Endodermal cell (in vitro differentiated cells): ENCODE measurements at regions not wholly inside any gene's neighbourhood (a gene's known extent, or its start where the extent isn't known, plus 50 kb on each side); places are given as distances from the start of the nearest gene placed in this dataset.
A peak's percentile ranks its signal among the peaks of the same experiment; 100 is the strongest.

Source experiments
- DNase-seq: peaks from one replicate; pipeline ENCODE4 v3.0.0-alpha.2; 2017
- H3K27ac ChIP-seq: 2 replicates; pipeline ENCODE4 v1.5.1; 2013; ENCODE audit warnings: mild to moderate bottlenecking, low read depth, low read length, moderate library complexity
- H3K27me3 ChIP-seq: 2 replicates; pipeline ENCODE4 v1.6.1; 2013; ENCODE audit warnings: mild to moderate bottlenecking, low read length, moderate library complexity; ENCODE audit not compliant: insufficient read depth, control insufficient read depth, poor library complexity, severe bottlenecking
- H3K36me3 ChIP-seq: 2 replicates; pipeline ENCODE4 v1.7.0; 2013; ENCODE audit warnings: mild to moderate bottlenecking, low read length, moderate library complexity; ENCODE audit not compliant: control insufficient read depth, insufficient read depth
- H3K4me1 ChIP-seq: one replicate; pipeline ENCODE4 v1.7.0; 2013; ENCODE audit warnings: low read length; ENCODE audit not compliant: control insufficient read depth, insufficient read depth
- H3K4me3 ChIP-seq: 2 replicates; pipeline ENCODE4 v1.5.1; 2013; ENCODE audit warnings: mild to moderate bottlenecking, low read length, moderate library complexity
- H3K9ac ChIP-seq: 2 replicates; pipeline ENCODE4 v1.6.1; 2013; ENCODE audit warnings: mild to moderate bottlenecking, low read length, moderate library complexity; ENCODE audit not compliant: poor library complexity, severe bottlenecking; ENCODE audit errors: extremely low read depth
- H3K9me3 ChIP-seq: 2 replicates; pipeline ENCODE4 v1.6.1; 2013; ENCODE audit warnings: mild to moderate bottlenecking, low read length, moderate library complexity; ENCODE audit not compliant: control insufficient read depth
- H3K27ac Mint-ChIP-seq: 2 replicates; pipeline ENCODE4 v1.8.0; 2020; ENCODE audit warnings: mixed read lengths
- H3K27me3 Mint-ChIP-seq: 2 replicates; pipeline ENCODE4 v1.8.0; 2021; ENCODE audit warnings: mild to moderate bottlenecking, mixed read lengths; ENCODE audit not compliant: insufficient read depth
- H3K36me3 Mint-ChIP-seq: 2 replicates; pipeline ENCODE4 v1.8.0; 2020; ENCODE audit warnings: low read depth, mixed read lengths
- H3K4me1 Mint-ChIP-seq: 2 replicates; pipeline ENCODE4 v1.8.0; 2020; ENCODE audit warnings: mixed read lengths
- H3K4me3 Mint-ChIP-seq: 2 replicates; pipeline ENCODE4 v1.8.0; 2020; ENCODE audit warnings: mild to moderate bottlenecking, moderate library complexity, mixed read lengths
- H3K9me3 Mint-ChIP-seq: 2 replicates; pipeline ENCODE4 v1.8.0; 2020; ENCODE audit warnings: mild to moderate bottlenecking, mixed read lengths
- WGBS, 2 experiments: methylation state at CpG; one replicate each; pipeline versions ENCODE4 v1.1.5 to v1.1.7; 2013; ENCODE audit warnings: missing lambda C conversion rate in 2 of 2, mixed read lengths in 1 of 2; ENCODE audit not compliant: insufficient coverage in 1 of 2, insufficient read length in 1 of 2; 5-methylcytosine and 5-hydroxymethylcytosine counted together
- TF ChIP-seq, protein P1 (sequence below): fragments of 200-600 bp; sonication (generic); conservative IDR thresholded peaks from 2 replicates; pipeline ENCODE4 v1.5.0; 2021; ENCODE audit warnings: antibody characterized with exemption, mild to moderate bottlenecking

GRCh38 chr7:21373031-21373430, 54.9 kb upstream of the SP4 start:
- Mint-ChIP-seq H3K27ac (no peak overlapping the region), H3K4me1 (peaks cover 9% of the 10 kb centered on the region), H3K9me3 (peaks cover 25% of the 10 kb centered on the region), H3K36me3 (peaks cover 2% of the 10 kb centered on the region), H3K4me3 (no peak overlapping the region), H3K27me3 (no peaks in the 10 kb centered on the region)
- no peak for DNase-seq
- no peak overlapping the region for H3K9ac ChIP-seq
- H3K9me3 ChIP-seq, result peaks cover 35% of the 10 kb centered on the region
- H3K27me3 ChIP-seq, result no peaks in the 10 kb centered on the region
- TF ChIP-seq, protein P1, sequence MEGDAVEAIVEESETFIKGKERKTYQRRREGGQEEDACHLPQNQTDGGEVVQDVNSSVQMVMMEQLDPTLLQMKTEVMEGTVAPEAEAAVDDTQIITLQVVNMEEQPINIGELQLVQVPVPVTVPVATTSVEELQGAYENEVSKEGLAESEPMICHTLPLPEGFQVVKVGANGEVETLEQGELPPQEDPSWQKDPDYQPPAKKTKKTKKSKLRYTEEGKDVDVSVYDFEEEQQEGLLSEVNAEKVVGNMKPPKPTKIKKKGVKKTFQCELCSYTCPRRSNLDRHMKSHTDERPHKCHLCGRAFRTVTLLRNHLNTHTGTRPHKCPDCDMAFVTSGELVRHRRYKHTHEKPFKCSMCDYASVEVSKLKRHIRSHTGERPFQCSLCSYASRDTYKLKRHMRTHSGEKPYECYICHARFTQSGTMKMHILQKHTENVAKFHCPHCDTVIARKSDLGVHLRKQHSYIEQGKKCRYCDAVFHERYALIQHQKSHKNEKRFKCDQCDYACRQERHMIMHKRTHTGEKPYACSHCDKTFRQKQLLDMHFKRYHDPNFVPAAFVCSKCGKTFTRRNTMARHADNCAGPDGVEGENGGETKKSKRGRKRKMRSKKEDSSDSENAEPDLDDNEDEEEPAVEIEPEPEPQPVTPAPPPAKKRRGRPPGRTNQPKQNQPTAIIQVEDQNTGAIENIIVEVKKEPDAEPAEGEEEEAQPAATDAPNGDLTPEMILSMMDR, result no peak
- H3K4me1 ChIP-seq, result no peaks in the 10 kb centered on the region
- no peaks in the 10 kb centered on the region for H3K36me3 ChIP-seq
- H3K4me3 ChIP-seq, result peak overlapping the region; percentile 62
- 89 to 91% methylated on average over 3 to 7 of the region's 7 CpGs for WGBS, 2 experiments
- no peak overlapping the region for H3K27ac ChIP-seq

DNA sequence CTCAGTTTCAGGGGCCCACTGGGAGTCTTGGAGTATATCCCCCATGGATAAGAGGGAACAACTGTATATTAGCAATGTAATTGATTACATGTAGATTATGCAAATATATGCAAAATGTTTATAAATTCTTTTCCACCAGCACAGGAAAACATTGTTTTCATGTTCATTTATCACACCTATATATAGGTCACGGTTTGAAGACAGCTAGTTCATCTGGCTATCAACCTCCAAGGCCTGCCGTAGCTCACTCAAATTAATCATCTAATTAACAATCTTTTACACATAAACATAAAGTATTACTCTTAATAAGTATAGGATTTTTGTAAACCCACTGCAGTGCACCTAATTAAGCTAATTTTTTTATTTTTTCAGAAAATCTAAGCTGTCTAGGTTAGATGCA, 53.7 kb upstream of the SP4 start:
- no peak overlapping the region for H3K27ac Mint-ChIP-seq
- no peak overlapping the region for H3K27ac ChIP-seq
- H3K36me3 Mint-ChIP-seq, result peaks cover 2% of the 10 kb centered on the region
- peaks cover 9% of the 10 kb centered on the region for H3K4me1 Mint-ChIP-seq
- no peaks in the 10 kb centered on the region for H3K4me1 ChIP-seq
- H3K9me3 ChIP-seq, result peaks cover 40% of the 10 kb centered on the region
- WGBS, 2 experiments, result 92 to 100% methylated on average over 1 to 2 of the region's 2 CpGs
- H3K36me3 ChIP-seq, result no peaks in the 10 kb centered on the region
- H3K4me3 Mint-ChIP-seq, result no peak overlapping the region
- no peaks in the 10 kb centered on the region for H3K27me3 ChIP-seq
- H3K9ac ChIP-seq, result no peak overlapping the region
- no peak for DNase-seq
- no peak overlapping the region for H3K4me3 ChIP-seq
- TF ChIP-seq, protein P1, result no peak
- H3K9me3 Mint-ChIP-seq, result peaks cover 30% of the 10 kb centered on the region
- H3K27me3 Mint-ChIP-seq, result no peaks in the 10 kb centered on the region

- Histone ChIP-seq H3K27me3 (no peaks in the 10 kb centered on the region), H3K9ac (no peak overlapping the region), H3K36me3 (no peaks in the 10 kb centered on the region), H3K4me3 (no peak overlapping the region), H3K4me1 (no peaks in the 10 kb centered on the region), H3K9me3 (peaks cover 33% of the 10 kb centered on the region), H3K27ac (no peak overlapping the region)
- Mint-ChIP-seq H3K36me3 (peaks cover 2% of the 10 kb centered on the region), H3K27ac (no peak overlapping the region), H3K27me3 (no peaks in the 10 kb centered on the region), H3K9me3 (peaks cover 30% of the 10 kb centered on the region), H3K4me3 (no peak overlapping the region), H3K4me1 (no peaks in the 10 kb centered on the region)
- no peak for DNase-seq
- WGBS, 2 experiments, result 86 to 100% methylated on average over 2 of the region's 2 CpGs
- TF ChIP-seq, protein P1, result no peak
These were observed 50.3 kb upstream of the SP4 start for GRCh38 chr7:21377545-21377944.
